Breast epithelium (tissue), 4 donors: ENCODE measurements at regions not wholly inside any gene's neighbourhood (a gene's known extent, or its start where the extent isn't known, plus 50 kb on each side); places are given as distances from the start of the nearest gene placed in this dataset.

Experiments used
- DNase-seq, 2 donors: peaks; one replicate each; pipeline ENCODE4 v3.0.0-alpha.2; 2019; ENCODE audit warnings: low spot score in 2 of 2
- H3K27ac ChIP-seq, 2 donors: fragments of 200-600 bp; sonication (generic) in 1 of 2; one replicate each; pipeline ENCODE4 v1.5.1; 2016 to 2019; ENCODE audit warnings: mild to moderate bottlenecking in 1 of 2
- H3K27me3 ChIP-seq, 2 donors: fragments of 200-600 bp; sonication (generic) in 1 of 2; one replicate each; pipeline versions ENCODE4 v1.5.1 to v1.6.0; 2017 to 2019; ENCODE audit warnings: control low read depth in 1 of 2, mild to moderate bottlenecking in 1 of 2
- H3K36me3 ChIP-seq: fragments of 200-600 bp; one replicate; pipeline ENCODE4 v1.5.1; 2019
- H3K4me1 ChIP-seq, 2 donors: fragments of 200-600 bp; sonication (generic); one replicate each; pipeline ENCODE4 v1.5.1; 2016 to 2019; ENCODE audit warnings: control low read depth in 1 of 2
- H3K4me3 ChIP-seq, 3 donors: fragments of 200-600 bp; sonication (generic); 1 replicate in 2 of 3; 2 replicates in 1 of 3; pipeline ENCODE4 v1.5.1; 2016 to 2019; ENCODE audit warnings: mild to moderate bottlenecking in 3 of 3, moderate library complexity in 2 of 3
- H3K9me3 ChIP-seq, 2 donors: fragments of 200-600 bp; sonication (generic) in 1 of 2; one replicate each; pipeline ENCODE4 v1.5.1; 2016 to 2019; ENCODE audit warnings: control low read depth in 1 of 2
- CTCF ChIP-seq, 3 donors: fragments of 450-650 bp; IDR thresholded peaks; one replicate each; pipeline ENCODE4 v1.5.1; 2016 to 2017; ENCODE audit warnings: antibody characterized with exemption in 3 of 3, mild to moderate bottlenecking in 3 of 3, moderate library complexity in 3 of 3
- POLR2A ChIP-seq: fragments of 450-650 bp; IDR thresholded peaks from one replicate; pipeline ENCODE4 v1.6.1; 2016; ENCODE audit warnings: antibody characterized with exemption, mild to moderate bottlenecking, moderate library complexity
- POLR2AphosphoS5 ChIP-seq, 3 donors: sonication (generic); formaldehyde crosslinking; IDR thresholded peaks; one replicate each; pipeline ENCODE4 v1.6.1; 2017; ENCODE audit warnings: antibody characterized with exemption in 3 of 3
- intact Hi-C: fragments of 100-400 bp; cut with DNase I; formaldehyde crosslinking; loops from one replicate; pipeline ENCODE4 v1.15.1; 2023; ENCODE audit warnings: low total_unique reads

DNA sequence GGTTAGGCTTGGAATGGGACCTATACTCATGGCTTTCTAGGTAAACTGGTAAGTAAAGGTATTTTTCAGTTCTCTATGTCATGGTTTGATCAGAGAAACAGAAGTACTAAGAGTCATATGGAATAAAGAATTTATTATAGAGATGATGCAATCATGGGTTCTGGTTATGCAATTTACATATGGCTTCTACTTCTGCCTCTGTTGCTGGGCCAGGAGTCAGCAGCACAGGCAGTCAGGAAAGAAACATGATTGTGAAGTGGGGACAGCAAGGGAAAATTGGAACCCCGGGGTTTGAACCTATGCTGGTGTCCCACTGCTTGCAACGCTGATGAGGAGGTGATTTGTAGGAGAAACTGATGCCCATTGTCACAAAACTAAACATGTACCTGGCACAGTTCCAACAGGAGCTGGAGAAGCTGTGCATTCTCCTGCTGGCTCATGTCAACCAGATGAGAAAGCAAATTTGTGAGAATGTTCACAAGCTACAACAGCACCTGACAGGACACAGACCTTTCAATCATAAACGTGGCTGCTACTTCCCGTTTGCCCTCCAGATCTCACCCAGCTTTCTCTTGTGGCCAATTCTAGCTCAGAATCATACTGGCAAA is 887.1 kb downstream of the TFAP2A start:
- Histone ChIP-seq H3K4me3 (no peak overlapping the region), H3K36me3 (no peaks in the 10 kb centered on the region), H3K9me3 (no peaks in the 10 kb centered on the region), H3K27me3 (no peaks in the 10 kb centered on the region), H3K27ac (no peak overlapping the region), H3K4me1 (no peaks in the 10 kb centered on the region)
- no peak for DNase-seq
- intact Hi-C loops: no loop called here
- TF ChIP-seq POLR2A (no peak), CTCF (IDR thresholded peaks at IDR 0.05) (no peak), POLR2AphosphoS5 (IDR thresholded peaks at IDR 0.05) (no peak)

DNA sequence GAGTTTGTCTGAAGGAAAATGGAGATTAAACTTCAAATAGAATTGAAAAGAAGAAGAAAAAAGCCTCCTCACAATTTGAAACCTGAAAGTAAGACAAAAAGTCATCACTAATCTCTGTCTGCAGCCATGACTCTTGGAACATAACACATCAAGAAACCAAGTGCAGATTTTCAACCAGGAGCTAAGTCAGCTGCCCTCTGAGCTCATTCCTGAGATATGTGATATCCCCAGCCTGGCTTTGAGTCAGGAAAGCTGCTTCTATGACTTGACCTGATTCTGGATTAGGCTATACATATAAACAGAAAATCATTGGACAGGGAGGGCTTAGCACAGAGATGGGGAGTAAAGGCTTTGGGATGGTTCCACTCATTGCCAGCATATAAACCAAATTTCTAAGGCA is 891.4 kb downstream of the TFAP2A start:
- DNase-seq: no peak
- no peaks in the 10 kb centered on the region for H3K4me1 ChIP-seq
- H3K36me3 ChIP-seq: no peaks in the 10 kb centered on the region
- no peaks in the 10 kb centered on the region for H3K27me3 ChIP-seq
- H3K4me3 ChIP-seq: no peak overlapping the region
- H3K27ac ChIP-seq: no peak overlapping the region
- H3K9me3 ChIP-seq: no peaks in the 10 kb centered on the region
- TF ChIP-seq POLR2A: no peak
- TF ChIP-seq POLR2AphosphoS5 (IDR thresholded peaks at IDR 0.05): no peak
- TF ChIP-seq CTCF (IDR thresholded peaks at IDR 0.05): no peak
- intact Hi-C loops: no loop called here

DNA sequence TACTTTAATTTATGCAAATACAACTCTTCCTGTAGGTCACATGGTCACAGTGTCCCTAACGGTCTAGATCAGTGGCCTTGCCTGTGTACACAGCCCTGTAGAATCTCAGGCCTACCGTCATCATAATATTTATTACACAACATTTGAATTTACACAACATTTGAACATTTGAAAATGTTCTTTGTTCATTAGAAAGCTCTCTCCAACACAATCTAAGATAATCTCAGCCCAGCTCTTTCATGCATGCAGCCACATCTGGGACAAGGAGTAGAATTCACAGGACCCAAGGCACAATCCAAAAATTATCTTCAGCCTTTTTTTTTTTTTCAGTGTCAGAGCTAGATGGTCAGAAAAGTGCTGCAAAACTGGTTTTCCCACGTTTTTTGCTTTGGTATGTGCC is 892.8 kb downstream of the TFAP2A start:
- intact Hi-C loops: no loop called here
- no peak for DNase-seq
- H3K4me3 ChIP-seq: no peak overlapping the region

DNA sequence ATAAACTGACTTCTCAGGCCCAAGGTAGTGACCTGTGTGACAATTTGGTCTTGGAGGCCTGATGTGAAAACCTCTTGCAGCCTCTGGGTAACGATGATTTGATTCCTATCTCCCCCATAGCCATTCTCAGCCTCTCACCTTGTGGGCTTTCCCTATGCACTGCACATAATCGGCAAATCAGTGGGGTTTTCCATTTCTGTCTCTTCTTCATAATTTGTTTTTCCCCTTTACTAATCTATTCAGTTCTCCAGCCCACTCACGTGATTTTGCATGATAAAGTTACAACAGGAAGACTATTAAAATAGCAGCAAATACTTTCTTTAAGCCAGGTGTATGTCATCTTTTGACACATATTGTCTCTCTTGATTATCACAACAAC is 893.7 kb downstream of the TFAP2A start:
- TF ChIP-seq POLR2AphosphoS5 (IDR thresholded peaks at IDR 0.05) (no peak), POLR2A (no peak), CTCF (IDR thresholded peaks at IDR 0.05) (no peak)
- Histone ChIP-seq H3K9me3 (no peaks in the 10 kb centered on the region), H3K36me3 (no peaks in the 10 kb centered on the region), H3K4me1 (no peaks in the 10 kb centered on the region), H3K27me3 (no peaks in the 10 kb centered on the region), H3K4me3 (no peak overlapping the region), H3K27ac (no peak overlapping the region)
- no peak for DNase-seq
- intact Hi-C loops: no loop called here

More for the DNA sequence above, 892.8 kb downstream of the TFAP2A start:
- H3K27me3 ChIP-seq: no peaks in the 10 kb centered on the region
- no peaks in the 10 kb centered on the region for H3K4me1 ChIP-seq
- H3K27ac ChIP-seq: no peak overlapping the region
- TF ChIP-seq POLR2AphosphoS5 (IDR thresholded peaks at IDR 0.05) (no peak), CTCF (IDR thresholded peaks at IDR 0.05) (no peak), POLR2A (no peak)
- no peaks in the 10 kb centered on the region for H3K9me3 ChIP-seq
- H3K36me3 ChIP-seq: no peaks in the 10 kb centered on the region

- H3K36me3 ChIP-seq: no peaks in the 10 kb centered on the region
- H3K27ac ChIP-seq: no peak overlapping the region
- no peaks in the 10 kb centered on the region for H3K27me3 ChIP-seq
- no peak for DNase-seq
- H3K4me3 ChIP-seq: no peak overlapping the region
- H3K9me3 ChIP-seq: no peaks in the 10 kb centered on the region
- H3K4me1 ChIP-seq: no peaks in the 10 kb centered on the region
- no peak for TF ChIP-seq POLR2A
- TF ChIP-seq CTCF (IDR thresholded peaks at IDR 0.05): no peak
- no peak for TF ChIP-seq POLR2AphosphoS5 (IDR thresholded peaks at IDR 0.05)
- intact Hi-C loops: no loop called here
These were observed 894.3 kb downstream of the TFAP2A start for GRCh38 chr6:9520417-9521151.
